HG02642 (cell line): ENCODE measurements at regions not wholly inside any gene's neighbourhood (a gene's known extent, or its start where the extent isn't known, plus 50 kb on each side); places are given as distances from the start of the nearest gene placed in this dataset.
"Not testable (repeated sequence)": the region's sequence is repeated elsewhere in the genome, so short reads cannot be mapped to it uniquely, and the experiment has no call there.

Experiments used
- ATAC-seq: cut with Tn5 transposase; IDR thresholded peaks from one replicate; pipeline ENCODE4 v1.9.1; 2021; ENCODE audit warnings: mild to moderate bottlenecking; ENCODE audit not compliant: unreplicated experiment, poor library complexity

GRCh38 chr5:98158440-98158839 is 615.0 kb upstream of the RGMB start:
- no peak for ATAC-seq

- ATAC-seq = no peak
Observed at GRCh38 chr5:98163796-98164493, 609.5 kb upstream of the RGMB start.

GRCh38 chr5:98168871-98169270 is 604.6 kb upstream of the RGMB start:
- ATAC-seq = no peak

GRCh38 chr5:98170994-98171393 is 602.5 kb upstream of the RGMB start:
- no peak for ATAC-seq

GRCh38 chr5:98173334-98173733 is 600.1 kb upstream of the RGMB start:
- no peak for ATAC-seq

GRCh38 chr5:98175474-98175873 is 598.0 kb upstream of the RGMB start:
- no peak for ATAC-seq

GRCh38 chr5:98179791-98180755 is 593.4 kb upstream of the RGMB start:
- ATAC-seq = no peak

GRCh38 chr5:98186128-98186527 is 587.3 kb upstream of the RGMB start:
- ATAC-seq = no peak

- ATAC-seq = no peak
Observed at GRCh38 chr5:98187945-98188344, 585.5 kb upstream of the RGMB start.

- not testable (repeated sequence) for ATAC-seq
Observed at GRCh38 chr5:98190344-98190743, 583.1 kb upstream of the RGMB start.

- ATAC-seq = no peak
Observed at GRCh38 chr5:98193921-98194760, 579.3 kb upstream of the RGMB start.

GRCh38 chr5:98200726-98201541 is 572.5 kb upstream of the RGMB start:
- ATAC-seq = no peak

GRCh38 chr5:98204798-98205197 is 568.7 kb upstream of the RGMB start:
- ATAC-seq = no peak

GRCh38 chr5:98205691-98206461 is 567.6 kb upstream of the RGMB start:
- ATAC-seq = no peak

- no peak for ATAC-seq
Observed at GRCh38 chr5:98206566-98206965, 566.9 kb upstream of the RGMB start.

GRCh38 chr5:98209418-98209817 is 564.0 kb upstream of the RGMB start:
- ATAC-seq = no peak

GRCh38 chr5:98214240-98215051 is 559.0 kb upstream of the RGMB start:
- no peak for ATAC-seq

GRCh38 chr5:98217138-98217537 is 556.3 kb upstream of the RGMB start:
- peak; percentile 53 for ATAC-seq
